CD4-positive, CD25-positive, alpha-beta regulatory T cell (primary cell): ENCODE measurements at regions not wholly inside any gene's neighbourhood (a gene's known extent, or its start where the extent isn't known, plus 50 kb on each side); places are given as distances from the start of the nearest gene placed in this dataset.

Source experiments
- ATAC-seq, 2 donors: fragments of 150-1000 bp; cut with Tn5 transposase; one replicate each; pipeline ENCODE4 v1.10.0; 2021; ENCODE audit warnings: low read depth in 2 of 2, moderate number of reproducible peaks in 2 of 2, moderate library complexity in 1 of 2
- DNase-seq, 3 donors: peaks; one replicate each; pipeline versions ENCODE4 v3.0.0 to v3.0.0-alpha.2; 2012 to 2022; ENCODE audit warnings: mixed read lengths in 1 of 3
- H3K27ac ChIP-seq: one replicate; pipeline ENCODE4 v1.7.0; 2013; ENCODE audit warnings: mild to moderate bottlenecking, low read length; ENCODE audit not compliant: insufficient read depth, poor library complexity, severe bottlenecking
- H3K27me3 ChIP-seq: one replicate; pipeline ENCODE4 v1.7.0; 2013; ENCODE audit warnings: low read length; ENCODE audit not compliant: control insufficient read depth, insufficient read depth
- H3K36me3 ChIP-seq: one replicate; pipeline ENCODE4 v1.7.0; 2013; ENCODE audit warnings: mild to moderate bottlenecking, low read length, moderate library complexity; ENCODE audit not compliant: control insufficient read depth, insufficient read depth
- H3K4me1 ChIP-seq: 2 replicates; pipeline ENCODE4 v1.7.0; 2013; ENCODE audit warnings: mild to moderate bottlenecking, low read length; ENCODE audit not compliant: insufficient read depth, control insufficient read depth, poor library complexity, severe bottlenecking
- H3K4me3 ChIP-seq: one replicate; pipeline ENCODE4 v1.7.0; 2013; ENCODE audit warnings: low read depth, mild to moderate bottlenecking, low read length, moderate library complexity
- H3K9me3 ChIP-seq, 2 experiments: 1 replicate in 1 of 2; 2 replicates in 1 of 2; pipeline ENCODE4 v1.7.0; 2013; ENCODE audit warnings: low read length in 2 of 2, mild to moderate bottlenecking in 1 of 2, moderate library complexity in 1 of 2; ENCODE audit not compliant: control insufficient read depth in 2 of 2
- H3K27ac Mint-ChIP-seq, 3 donors: one replicate each; pipeline ENCODE4 v1.8.0; 2020 to 2022; ENCODE audit warnings: mild to moderate bottlenecking in 3 of 3, mixed read lengths in 3 of 3, moderate library complexity in 2 of 3
- H3K27me3 Mint-ChIP-seq: one replicate; pipeline ENCODE4 v1.8.0; 2022; ENCODE audit warnings: mild to moderate bottlenecking, mixed read lengths
- H3K36me3 Mint-ChIP-seq: one replicate; pipeline ENCODE4 v1.8.0; 2020; ENCODE audit warnings: mixed read lengths
- H3K4me1 Mint-ChIP-seq, 4 donors: one replicate each; pipeline ENCODE4 v1.8.0; 2020 to 2022; ENCODE audit warnings: mixed read lengths in 4 of 4, mild to moderate bottlenecking in 1 of 4
- H3K4me3 Mint-ChIP-seq, 4 donors: one replicate each; pipeline ENCODE4 v1.8.0; 2020 to 2022; ENCODE audit warnings: mild to moderate bottlenecking in 4 of 4, mixed read lengths in 4 of 4, moderate library complexity in 3 of 4
- H3K9me3 Mint-ChIP-seq, 7 donors: one replicate each; pipeline ENCODE4 v1.8.0; 2020 to 2022; ENCODE audit warnings: mixed read lengths in 7 of 7, mild to moderate bottlenecking in 3 of 7, moderate library complexity in 2 of 7

GRCh38 chr13:111519490-111520170, 199.2 kb downstream of the TEX29 start:
- no peaks in the 10 kb centered on the region for H3K9me3 Mint-ChIP-seq
- H3K4me1 Mint-ChIP-seq = no peaks in the 10 kb centered on the region
- no peak overlapping the region for H3K4me3 ChIP-seq

DNA sequence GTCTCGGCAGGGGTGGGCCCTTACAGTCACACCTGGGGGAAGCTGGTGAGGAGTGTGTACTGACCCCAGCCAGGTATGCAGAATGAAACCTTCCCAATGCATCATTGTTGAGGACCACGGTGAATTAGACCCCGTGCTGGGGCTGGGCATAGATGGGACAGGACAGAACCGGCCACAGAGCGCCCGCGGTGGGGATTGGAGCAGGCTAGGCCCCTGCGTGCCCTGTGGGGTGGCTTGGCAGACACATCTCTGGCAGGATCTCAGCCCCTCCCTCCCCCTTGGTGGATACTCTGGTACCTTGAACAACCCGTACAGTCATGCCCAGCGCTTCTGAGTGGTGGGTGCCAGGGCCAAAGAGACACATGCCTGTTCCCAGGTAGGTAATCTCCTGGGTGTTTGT, 200.6 kb downstream of the TEX29 start:
- Histone ChIP-seq H3K9me3 (no peaks in the 10 kb centered on the region), H3K4me3 (no peak overlapping the region), H3K4me1 (no peaks in the 10 kb centered on the region), H3K36me3 (no peaks in the 10 kb centered on the region), H3K27ac (no peak overlapping the region), H3K27me3 (no peaks in the 10 kb centered on the region)
- ATAC-seq (no peak), DNase-seq (no peak)
- no peak overlapping the region for H3K4me3 Mint-ChIP-seq
- no peaks in the 10 kb centered on the region for H3K36me3 Mint-ChIP-seq
- H3K9me3 Mint-ChIP-seq = no peaks in the 10 kb centered on the region
- peaks cover 4% of the 10 kb centered on the region for H3K27me3 Mint-ChIP-seq
- H3K4me1 Mint-ChIP-seq = no peaks in the 10 kb centered on the region
- H3K27ac Mint-ChIP-seq = no peak overlapping the region

More at GRCh38 chr13:111519490-111520170, 199.2 kb downstream of the TEX29 start:
- Histone ChIP-seq H3K27me3 (no peaks in the 10 kb centered on the region), H3K36me3 (no peaks in the 10 kb centered on the region), H3K4me1 (no peaks in the 10 kb centered on the region), H3K27ac (no peak overlapping the region), H3K9me3 (no peaks in the 10 kb centered on the region)
- H3K27me3 Mint-ChIP-seq = peaks cover 4% of the 10 kb centered on the region
- H3K4me3 Mint-ChIP-seq = no peak overlapping the region
- no peaks in the 10 kb centered on the region for H3K36me3 Mint-ChIP-seq
- H3K27ac Mint-ChIP-seq = no peak overlapping the region
- ATAC-seq (no peak), DNase-seq (no peak)

DNA sequence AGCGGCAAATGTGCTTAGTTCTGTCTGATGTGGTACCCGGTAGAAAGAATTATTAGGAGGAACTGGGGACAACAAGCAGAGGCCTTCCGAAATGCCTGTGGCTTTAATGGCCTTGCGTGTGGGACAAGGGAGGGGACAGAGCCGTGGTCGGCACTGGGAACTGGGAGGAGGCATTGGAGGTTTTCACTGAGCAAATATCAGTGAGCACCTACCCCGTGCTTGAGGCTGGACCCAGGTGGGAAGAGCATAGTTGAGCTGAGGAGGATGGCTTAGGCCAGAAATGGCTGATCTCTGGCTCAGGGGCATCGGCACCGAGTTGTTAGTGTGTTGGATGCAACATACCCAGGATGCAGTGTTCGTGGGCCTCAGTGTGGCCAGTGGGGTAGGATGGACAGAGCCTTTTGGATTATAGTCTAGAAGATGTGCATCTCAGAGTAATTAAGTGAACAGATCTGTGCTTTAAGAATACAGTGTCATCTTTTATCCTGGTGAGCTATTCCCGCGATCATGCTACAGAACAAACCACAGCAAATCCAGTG, 201.3 kb downstream of the TEX29 start:
- Histone ChIP-seq H3K9me3 (no peaks in the 10 kb centered on the region), H3K36me3 (no peaks in the 10 kb centered on the region), H3K27me3 (no peaks in the 10 kb centered on the region), H3K4me3 (no peak overlapping the region), H3K27ac (no peak overlapping the region), H3K4me1 (no peaks in the 10 kb centered on the region)
- ATAC-seq (no peak), DNase-seq (no peak)
- Mint-ChIP-seq H3K36me3 (no peaks in the 10 kb centered on the region), H3K4me3 (no peak overlapping the region), H3K4me1 (no peaks in the 10 kb centered on the region), H3K9me3 (no peaks in the 10 kb centered on the region), H3K27me3 (peaks cover 4% of the 10 kb centered on the region), H3K27ac (no peak overlapping the region)

- Mint-ChIP-seq H3K36me3 (no peaks in the 10 kb centered on the region), H3K9me3 (no peaks in the 10 kb centered on the region), H3K27me3 (peaks cover 4% of the 10 kb centered on the region), H3K4me3 (no peak overlapping the region), H3K4me1 (no peaks in the 10 kb centered on the region), H3K27ac (no peak overlapping the region)
- H3K36me3 ChIP-seq = no peaks in the 10 kb centered on the region
- H3K27ac ChIP-seq = no peak overlapping the region
- DNase-seq (no peak), ATAC-seq (no peak)
- H3K4me3 ChIP-seq = no peak overlapping the region
- H3K9me3 ChIP-seq = no peaks in the 10 kb centered on the region
- H3K27me3 ChIP-seq = no peaks in the 10 kb centered on the region
- H3K4me1 ChIP-seq = no peaks in the 10 kb centered on the region
These were observed 205.1 kb downstream of the TEX29 start for GRCh38 chr13:111525320-111526118.

GRCh38 chr13:111526922-111527321, 206.5 kb downstream of the TEX29 start:
- no peaks in the 10 kb centered on the region for H3K36me3 ChIP-seq
- no peak for DNase-seq
- no peak overlapping the region for H3K27ac Mint-ChIP-seq
- no peak overlapping the region for H3K27ac ChIP-seq
- peaks cover 5% of the 10 kb centered on the region for H3K27me3 Mint-ChIP-seq
- H3K4me1 Mint-ChIP-seq = no peaks in the 10 kb centered on the region
- H3K4me1 ChIP-seq = no peaks in the 10 kb centered on the region
- no peaks in the 10 kb centered on the region for H3K9me3 ChIP-seq
- H3K4me3 ChIP-seq = no peak overlapping the region
- H3K36me3 Mint-ChIP-seq = no peaks in the 10 kb centered on the region
- H3K4me3 Mint-ChIP-seq = no peak overlapping the region
- ATAC-seq = no peak
- H3K9me3 Mint-ChIP-seq = no peaks in the 10 kb centered on the region
- H3K27me3 ChIP-seq = peaks cover under 1% of the 10 kb centered on the region

DNA sequence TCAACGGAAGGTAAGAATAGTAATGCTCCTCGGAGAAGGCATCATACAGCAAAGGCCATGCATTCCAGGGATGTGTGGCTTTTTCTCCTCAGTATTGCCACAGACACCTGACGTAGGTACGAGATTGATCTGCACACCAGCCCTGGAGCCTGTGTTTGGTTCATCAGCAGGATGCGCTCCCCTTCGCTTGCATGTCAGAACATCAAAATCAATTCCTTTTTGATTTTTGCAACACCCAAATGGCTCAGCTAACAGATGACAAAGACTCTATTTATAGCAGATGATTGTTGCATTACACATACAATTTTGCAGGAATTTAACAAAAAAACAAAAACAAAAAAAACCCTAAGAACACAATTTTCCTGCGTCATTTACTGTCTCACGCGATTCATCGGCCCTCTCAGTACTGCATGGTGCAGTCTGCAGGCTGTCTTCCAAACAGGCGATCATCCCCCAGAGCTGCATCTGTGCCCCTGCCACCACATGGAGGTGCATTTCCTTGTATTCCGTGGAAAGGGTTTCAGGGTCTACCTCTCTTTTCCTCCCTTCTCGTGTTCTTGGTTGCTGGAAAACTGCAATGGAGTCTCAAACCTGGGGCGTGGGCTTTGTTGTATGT, 207.3 kb downstream of the TEX29 start:
- H3K9me3 Mint-ChIP-seq = no peaks in the 10 kb centered on the region
- H3K27me3 Mint-ChIP-seq = peaks cover 7% of the 10 kb centered on the region
- Histone ChIP-seq H3K27me3 (peaks cover 5% of the 10 kb centered on the region), H3K27ac (no peak overlapping the region), H3K4me3 (no peak overlapping the region), H3K9me3 (no peaks in the 10 kb centered on the region), H3K36me3 (no peaks in the 10 kb centered on the region), H3K4me1 (no peaks in the 10 kb centered on the region)
- no peaks in the 10 kb centered on the region for H3K4me1 Mint-ChIP-seq
- H3K27ac Mint-ChIP-seq = no peak overlapping the region
- no peaks in the 10 kb centered on the region for H3K36me3 Mint-ChIP-seq
- no peak for ATAC-seq
- H3K4me3 Mint-ChIP-seq = no peak overlapping the region
- no peak for DNase-seq

- H3K4me3 Mint-ChIP-seq = no peak overlapping the region
- Histone ChIP-seq H3K27me3 (peaks cover 7% of the 10 kb centered on the region), H3K9me3 (no peaks in the 10 kb centered on the region), H3K4me3 (no peak overlapping the region), H3K4me1 (no peaks in the 10 kb centered on the region), H3K36me3 (no peaks in the 10 kb centered on the region), H3K27ac (no peak overlapping the region)
- ATAC-seq (no peak), DNase-seq (no peak)
- H3K36me3 Mint-ChIP-seq = no peaks in the 10 kb centered on the region
- peaks cover 0 to 1% (median 0%) of the 10 kb centered on the region in 7 donors for H3K9me3 Mint-ChIP-seq
- H3K27me3 Mint-ChIP-seq = peaks cover 7% of the 10 kb centered on the region
- no peaks in the 10 kb centered on the region for H3K4me1 Mint-ChIP-seq
- no peak overlapping the region for H3K27ac Mint-ChIP-seq
These were observed 208.1 kb downstream of the TEX29 start for GRCh38 chr13:111528513-111528912.
